IgD-negative memory B cell (primary cell): ENCODE measurements at regions not wholly inside any gene's neighbourhood (a gene's known extent, or its start where the extent isn't known, plus 50 kb on each side); places are given as distances from the start of the nearest gene placed in this dataset.
A peak's percentile ranks its signal among the peaks of the same experiment; 100 is the strongest.

ENCODE experiments used
- H3K27ac Mint-ChIP-seq, 3 donors: one replicate each; pipeline ENCODE4 v1.8.0; 2020 to 2022; ENCODE audit warnings: mild to moderate bottlenecking in 3 of 3, mixed read lengths in 3 of 3, moderate library complexity in 1 of 3
- H3K27me3 Mint-ChIP-seq: one replicate; pipeline ENCODE4 v1.8.0; 2021; ENCODE audit warnings: mixed read lengths
- H3K36me3 Mint-ChIP-seq: one replicate; pipeline ENCODE4 v1.8.0; 2020; ENCODE audit warnings: mild to moderate bottlenecking, mixed read lengths
- H3K4me1 Mint-ChIP-seq, 3 donors: one replicate each; pipeline ENCODE4 v1.8.0; 2020 to 2022; ENCODE audit warnings: mixed read lengths in 3 of 3, mild to moderate bottlenecking in 1 of 3
- H3K4me3 Mint-ChIP-seq, 4 donors: one replicate each; pipeline ENCODE4 v1.8.0; 2020 to 2022; ENCODE audit warnings: mild to moderate bottlenecking in 4 of 4, mixed read lengths in 4 of 4, moderate library complexity in 3 of 4
- H3K9me3 Mint-ChIP-seq, 3 donors: one replicate each; pipeline ENCODE4 v1.8.0; 2020 to 2021; ENCODE audit warnings: mixed read lengths in 3 of 3, mild to moderate bottlenecking in 1 of 3

GRCh38 chr2:226354434-226354833 is 445.2 kb downstream of the IRS1 start:
- H3K4me1 Mint-ChIP-seq, result peaks cover 0 to 1% (median 0%) of the 10 kb centered on the region in 3 donors

GRCh38 chr2:226352941-226353560 is 446.6 kb downstream of the IRS1 start:
- Mint-ChIP-seq H3K9me3 (no peaks in the 10 kb centered on the region), H3K4me3 (no peak overlapping the region), H3K27me3 (peaks cover 3% of the 10 kb centered on the region), H3K36me3 (no peaks in the 10 kb centered on the region), H3K4me1 (peaks cover 0 to 1% (median 0%) of the 10 kb centered on the region in 3 donors), H3K27ac (no peak overlapping the region)

More at GRCh38 chr2:226354434-226354833, 445.2 kb downstream of the IRS1 start:
- Mint-ChIP-seq H3K4me3 (no peak overlapping the region), H3K9me3 (no peaks in the 10 kb centered on the region), H3K27ac (no peak overlapping the region), H3K36me3 (no peaks in the 10 kb centered on the region), H3K27me3 (peaks cover 3% of the 10 kb centered on the region)

DNA sequence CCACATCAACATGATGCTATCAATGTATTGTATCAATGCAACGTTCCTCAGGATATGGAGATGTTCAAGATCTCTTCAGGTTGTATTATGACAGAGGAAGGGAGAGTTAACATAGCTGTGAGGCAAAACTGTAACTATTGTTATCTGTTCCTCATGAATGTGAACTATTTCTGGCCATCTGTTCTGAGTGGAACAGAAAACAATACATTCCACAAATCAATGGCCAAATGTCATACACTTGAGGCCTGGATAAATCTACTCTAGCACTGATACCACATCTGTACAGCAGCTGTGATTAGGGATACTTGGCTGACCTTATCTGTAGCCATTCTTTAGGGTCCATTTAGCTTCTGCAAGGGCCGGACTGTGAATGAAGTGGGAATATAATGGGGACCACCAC is 447.9 kb downstream of the IRS1 start:
- H3K27ac Mint-ChIP-seq, result no peak overlapping the region
- H3K4me3 Mint-ChIP-seq, result no peak overlapping the region
- H3K36me3 Mint-ChIP-seq, result no peaks in the 10 kb centered on the region
- H3K4me1 Mint-ChIP-seq, result peaks cover 0 to 1% (median 0%) of the 10 kb centered on the region in 3 donors
- peaks cover 3% of the 10 kb centered on the region for H3K27me3 Mint-ChIP-seq
- H3K9me3 Mint-ChIP-seq, result no peaks in the 10 kb centered on the region

GRCh38 chr2:226339616-226340015 is 460.0 kb downstream of the IRS1 start:
- no peak overlapping the region for H3K4me3 Mint-ChIP-seq
- H3K27me3 Mint-ChIP-seq, result no peaks in the 10 kb centered on the region
- no peaks in the 10 kb centered on the region for H3K36me3 Mint-ChIP-seq

GRCh38 chr2:226338825-226339224 is 460.8 kb downstream of the IRS1 start:
- Mint-ChIP-seq H3K4me3 (no peak overlapping the region), H3K9me3 (no peaks in the 10 kb centered on the region), H3K4me1 (no peaks in the 10 kb centered on the region), H3K27ac (no peak overlapping the region), H3K27me3 (no peaks in the 10 kb centered on the region), H3K36me3 (no peaks in the 10 kb centered on the region)

More at GRCh38 chr2:226339616-226340015, 460.0 kb downstream of the IRS1 start:
- Mint-ChIP-seq H3K9me3 (no peaks in the 10 kb centered on the region), H3K27ac (no peak overlapping the region), H3K4me1 (no peaks in the 10 kb centered on the region)

DNA sequence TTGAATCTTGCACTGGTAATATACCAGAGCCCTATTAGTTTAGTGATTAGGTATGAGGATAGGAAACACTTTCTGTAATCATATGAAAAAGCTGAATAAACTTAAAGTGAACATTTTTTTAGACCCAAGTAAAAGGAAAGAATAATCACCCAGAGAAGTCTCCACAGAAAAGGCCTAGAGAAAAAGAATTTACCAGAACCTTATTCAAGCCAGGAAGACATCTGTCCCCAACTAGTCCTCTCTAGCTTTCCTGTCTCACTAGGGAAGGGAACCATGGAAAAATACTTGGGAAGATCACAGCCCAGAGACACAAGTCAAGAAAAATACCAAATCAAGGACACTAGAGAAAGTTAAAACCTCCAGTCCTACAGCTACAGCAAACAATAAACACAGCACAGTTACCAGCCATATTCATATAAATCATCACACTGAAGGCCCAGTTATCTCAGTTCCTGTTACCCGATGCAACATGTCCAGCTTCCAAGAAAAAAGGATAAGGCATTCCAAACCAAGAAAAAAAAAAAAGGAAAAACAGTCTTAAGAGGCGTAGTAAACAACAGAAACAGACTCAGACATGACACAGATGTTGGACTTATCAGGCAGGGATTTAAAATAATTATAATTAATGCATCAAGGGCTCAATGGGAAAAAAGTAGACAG is 461.5 kb downstream of the IRS1 start:
- Mint-ChIP-seq H3K9me3 (no peaks in the 10 kb centered on the region), H3K27ac (no peak overlapping the region), H3K27me3 (no peaks in the 10 kb centered on the region), H3K4me1 (no peaks in the 10 kb centered on the region), H3K4me3 (no peak overlapping the region), H3K36me3 (no peaks in the 10 kb centered on the region)

- no peaks in the 10 kb centered on the region for H3K36me3 Mint-ChIP-seq
- H3K27me3 Mint-ChIP-seq, result no peaks in the 10 kb centered on the region
- H3K4me1 Mint-ChIP-seq, result no peaks in the 10 kb centered on the region
- no peak overlapping the region for H3K27ac Mint-ChIP-seq
- no peaks in the 10 kb centered on the region for H3K9me3 Mint-ChIP-seq
- no peak overlapping the region for H3K4me3 Mint-ChIP-seq
These were observed 463.3 kb downstream of the IRS1 start for GRCh38 chr2:226336283-226336682.

DNA sequence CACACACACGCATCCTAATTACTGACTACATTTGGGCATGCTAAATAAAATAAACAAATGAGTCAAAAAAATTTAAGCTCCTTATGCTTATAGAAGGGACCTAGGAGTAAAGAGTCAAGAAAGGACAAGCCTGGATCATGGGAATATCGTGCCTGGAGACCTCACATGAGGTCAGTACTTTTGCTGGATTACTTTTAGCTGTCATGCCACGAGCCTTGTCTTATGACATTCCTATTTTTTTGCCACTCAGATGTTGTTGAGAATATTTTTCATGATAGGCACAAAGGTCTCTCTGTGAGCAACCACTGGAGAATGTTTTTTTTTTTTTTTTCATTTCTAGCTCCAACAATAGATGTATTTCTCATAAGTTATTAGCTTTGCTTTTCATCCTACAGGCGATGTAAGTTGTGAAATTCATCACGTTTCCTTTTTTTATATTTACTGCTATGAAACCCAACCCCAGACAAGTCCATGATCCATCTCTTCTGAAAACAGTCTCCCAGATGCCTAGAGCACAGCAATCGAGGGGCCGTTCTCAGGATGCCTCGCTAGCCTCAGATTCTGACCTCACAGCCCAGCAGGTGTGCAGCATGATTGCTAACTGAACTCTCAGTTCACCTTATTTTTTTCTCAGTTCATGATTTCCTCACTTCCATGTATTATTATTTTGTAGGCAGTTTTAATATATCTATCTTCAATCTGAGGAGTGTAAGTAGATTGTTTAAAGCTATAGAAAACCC is 464.5 kb downstream of the IRS1 start:
- no peaks in the 10 kb centered on the region for H3K27me3 Mint-ChIP-seq
- no peak overlapping the region for H3K27ac Mint-ChIP-seq
- no peak overlapping the region for H3K4me3 Mint-ChIP-seq
- H3K36me3 Mint-ChIP-seq, result no peaks in the 10 kb centered on the region
- H3K9me3 Mint-ChIP-seq, result no peaks in the 10 kb centered on the region
- no peaks in the 10 kb centered on the region for H3K4me1 Mint-ChIP-seq

DNA sequence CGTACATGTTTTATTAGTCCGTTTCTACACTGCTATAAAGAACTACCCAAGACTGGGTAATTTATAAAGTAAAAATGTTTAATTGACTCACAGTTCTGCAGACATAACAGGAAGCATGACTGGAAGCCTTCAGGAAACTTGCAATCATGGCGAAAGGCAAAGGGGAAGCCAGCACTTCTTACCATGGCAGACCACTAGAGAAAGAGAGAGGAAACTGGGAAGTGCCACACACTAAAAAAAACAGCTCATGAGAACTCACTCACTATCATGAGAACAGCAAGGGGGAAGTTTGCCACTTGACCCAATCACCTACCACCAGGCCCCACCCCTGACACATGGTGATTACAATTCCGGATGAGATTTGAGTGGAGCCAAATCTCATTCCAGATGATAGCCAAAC is 466.2 kb downstream of the IRS1 start:
- Mint-ChIP-seq H3K4me1 (no peaks in the 10 kb centered on the region), H3K27me3 (no peaks in the 10 kb centered on the region), H3K36me3 (no peaks in the 10 kb centered on the region), H3K27ac (no peak overlapping the region), H3K4me3 (no peak overlapping the region), H3K9me3 (no peaks in the 10 kb centered on the region)

GRCh38 chr2:226330206-226330605 is 469.4 kb downstream of the IRS1 start:
- no peaks in the 10 kb centered on the region for H3K36me3 Mint-ChIP-seq
- H3K9me3 Mint-ChIP-seq, result no peaks in the 10 kb centered on the region
- H3K27me3 Mint-ChIP-seq, result no peaks in the 10 kb centered on the region
- no peaks in the 10 kb centered on the region for H3K4me1 Mint-ChIP-seq
- no peak overlapping the region for H3K4me3 Mint-ChIP-seq
- no peak overlapping the region for H3K27ac Mint-ChIP-seq

GRCh38 chr2:226329180-226329579 is 470.4 kb downstream of the IRS1 start:
- Mint-ChIP-seq H3K27ac (peak overlapping the region in 1 of 3 donors; percentile 72), H3K4me3 (no peak overlapping the region), H3K36me3 (no peaks in the 10 kb centered on the region), H3K27me3 (peaks cover 1% of the 10 kb centered on the region), H3K4me1 (no peaks in the 10 kb centered on the region), H3K9me3 (no peaks in the 10 kb centered on the region)

DNA sequence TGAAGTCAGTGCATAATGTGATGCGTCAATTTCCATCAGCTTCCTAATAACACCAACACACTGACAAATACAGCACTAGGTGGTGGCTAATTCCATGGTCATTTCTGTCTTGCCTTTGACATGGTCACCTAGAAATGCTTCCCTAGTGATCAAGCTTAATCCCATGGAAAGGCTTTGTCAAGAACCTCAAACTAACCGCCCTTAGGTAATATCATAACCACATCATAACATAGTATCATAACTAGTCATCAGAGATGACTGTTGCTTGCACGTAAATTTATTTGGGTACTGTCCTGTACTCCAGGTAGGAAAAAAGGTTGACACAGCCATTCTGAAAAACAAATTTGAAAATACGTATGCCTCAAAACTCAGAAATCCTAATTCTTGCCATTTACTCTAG is 471.8 kb downstream of the IRS1 start:
- no peaks in the 10 kb centered on the region for H3K4me1 Mint-ChIP-seq
- H3K27ac Mint-ChIP-seq, result no peak overlapping the region
- H3K4me3 Mint-ChIP-seq, result no peak overlapping the region
- peaks cover 1% of the 10 kb centered on the region for H3K27me3 Mint-ChIP-seq
- H3K36me3 Mint-ChIP-seq, result no peaks in the 10 kb centered on the region
- no peaks in the 10 kb centered on the region for H3K9me3 Mint-ChIP-seq

DNA sequence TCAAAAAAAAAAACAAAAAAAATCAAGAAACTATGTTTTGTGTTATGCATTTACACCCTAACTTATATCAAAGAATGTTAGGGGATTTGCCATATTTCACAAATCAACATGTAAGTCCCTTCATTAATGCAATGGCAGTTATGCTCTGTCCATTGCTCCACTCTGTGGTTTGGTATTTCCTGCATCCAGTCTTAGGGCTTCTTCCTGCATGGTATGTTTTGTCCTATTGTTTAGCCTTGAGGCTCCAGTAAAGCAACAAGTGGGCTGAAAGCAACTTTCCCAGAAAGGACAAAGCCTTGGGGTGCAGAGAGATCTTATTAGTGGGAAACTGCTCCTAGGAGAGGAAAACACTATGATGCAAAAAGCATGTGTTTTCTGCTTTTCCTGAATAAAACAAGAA is 474.1 kb downstream of the IRS1 start:
- H3K9me3 Mint-ChIP-seq, result no peaks in the 10 kb centered on the region
- no peaks in the 10 kb centered on the region for H3K36me3 Mint-ChIP-seq
- H3K4me3 Mint-ChIP-seq, result no peak overlapping the region
- no peaks in the 10 kb centered on the region for H3K4me1 Mint-ChIP-seq
- H3K27me3 Mint-ChIP-seq, result peaks cover 1% of the 10 kb centered on the region
- H3K27ac Mint-ChIP-seq, result no peak overlapping the region

GRCh38 chr2:226320076-226320948 is 479.3 kb downstream of the IRS1 start:
- no peak overlapping the region for H3K27ac Mint-ChIP-seq
- no peak overlapping the region for H3K4me3 Mint-ChIP-seq
- H3K27me3 Mint-ChIP-seq, result peaks cover 1% of the 10 kb centered on the region
- peaks cover 0 to 1% (median 0%) of the 10 kb centered on the region in 3 donors for H3K4me1 Mint-ChIP-seq
- H3K9me3 Mint-ChIP-seq, result peaks cover 0 to 2% (median 0%) of the 10 kb centered on the region in 3 donors
- H3K36me3 Mint-ChIP-seq, result no peaks in the 10 kb centered on the region

GRCh38 chr2:226317970-226318369 is 481.6 kb downstream of the IRS1 start:
- no peaks in the 10 kb centered on the region for H3K27me3 Mint-ChIP-seq
- no peak overlapping the region for H3K4me3 Mint-ChIP-seq
- peaks cover 0 to 4% (median 0%) of the 10 kb centered on the region in 3 donors for H3K9me3 Mint-ChIP-seq
- no peak overlapping the region for H3K27ac Mint-ChIP-seq
- H3K36me3 Mint-ChIP-seq, result no peaks in the 10 kb centered on the region
- peaks cover 0 to 1% (median 0%) of the 10 kb centered on the region in 3 donors for H3K4me1 Mint-ChIP-seq
